D721Med (cell line): ENCODE measurements at regions not wholly inside any gene's neighbourhood (a gene's known extent, or its start where the extent isn't known, plus 50 kb on each side); places are given as distances from the start of the nearest gene placed in this dataset.
A peak's percentile ranks its signal among the peaks of the same experiment; 100 is the strongest.

Experiments
- DNase-seq: peaks from one replicate; pipeline ENCODE4 v3.0.0; 2011; ENCODE audit warnings: low spot score; ENCODE audit not compliant: insufficient read length
- FAIRE-seq: peaks from 2 replicates; lab custom pipeline; 2011; peaks lifted over from hg19 to GRCh38; lab: Jason Lieb, UNC
- TF ChIP-seq, protein P1 (sequence below): IDR thresholded peaks from 2 replicates; pipeline ENCODE4 v1.5.1; 2012; ENCODE audit warnings: mild to moderate bottlenecking, control low read depth; ENCODE audit not compliant: insufficient read depth; ENCODE audit errors: missing control alignments

- DNase-seq, result no peak
- FAIRE-seq, result no peak
- TF ChIP-seq, protein P1, sequence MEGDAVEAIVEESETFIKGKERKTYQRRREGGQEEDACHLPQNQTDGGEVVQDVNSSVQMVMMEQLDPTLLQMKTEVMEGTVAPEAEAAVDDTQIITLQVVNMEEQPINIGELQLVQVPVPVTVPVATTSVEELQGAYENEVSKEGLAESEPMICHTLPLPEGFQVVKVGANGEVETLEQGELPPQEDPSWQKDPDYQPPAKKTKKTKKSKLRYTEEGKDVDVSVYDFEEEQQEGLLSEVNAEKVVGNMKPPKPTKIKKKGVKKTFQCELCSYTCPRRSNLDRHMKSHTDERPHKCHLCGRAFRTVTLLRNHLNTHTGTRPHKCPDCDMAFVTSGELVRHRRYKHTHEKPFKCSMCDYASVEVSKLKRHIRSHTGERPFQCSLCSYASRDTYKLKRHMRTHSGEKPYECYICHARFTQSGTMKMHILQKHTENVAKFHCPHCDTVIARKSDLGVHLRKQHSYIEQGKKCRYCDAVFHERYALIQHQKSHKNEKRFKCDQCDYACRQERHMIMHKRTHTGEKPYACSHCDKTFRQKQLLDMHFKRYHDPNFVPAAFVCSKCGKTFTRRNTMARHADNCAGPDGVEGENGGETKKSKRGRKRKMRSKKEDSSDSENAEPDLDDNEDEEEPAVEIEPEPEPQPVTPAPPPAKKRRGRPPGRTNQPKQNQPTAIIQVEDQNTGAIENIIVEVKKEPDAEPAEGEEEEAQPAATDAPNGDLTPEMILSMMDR, result no peak
Observed at GRCh38 chr14:86971292-86971691, 1021.7 kb downstream of the GALC start.

DNA sequence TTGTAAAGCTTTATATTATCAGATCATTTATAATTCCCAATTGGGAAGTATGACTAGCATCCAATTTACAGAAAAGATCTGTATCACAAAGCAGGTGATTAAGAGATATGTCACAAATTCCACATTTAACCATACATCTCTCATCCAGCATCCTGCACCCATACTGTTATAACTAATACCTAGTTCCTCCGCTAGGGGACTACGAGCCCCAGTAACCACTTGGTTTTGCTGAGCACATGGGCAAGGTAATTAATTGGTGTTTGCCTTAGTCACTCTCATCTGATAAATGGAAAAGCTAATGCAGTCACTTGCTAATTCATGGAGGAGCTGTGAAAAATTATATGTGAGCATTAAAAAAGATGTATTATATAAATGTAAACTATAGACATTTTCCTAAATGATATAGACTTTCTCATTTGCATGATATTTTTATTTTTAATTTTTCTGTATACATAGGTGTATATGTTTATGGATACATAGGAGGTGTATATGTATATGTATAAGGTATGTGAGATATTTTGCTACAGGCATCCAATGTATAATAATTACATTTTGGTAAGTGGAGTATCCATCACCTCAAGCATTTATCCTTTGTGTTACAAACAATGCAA, 1031.8 kb downstream of the GALC start:
- FAIRE-seq, result no peak
- TF ChIP-seq, protein P1, result peak; percentile 29
- no peak for DNase-seq

GRCh38 chr14:86955771-86956354, 1037.1 kb downstream of the GALC start:
- no peak for DNase-seq
- no peak for FAIRE-seq
- TF ChIP-seq, protein P1, result no peak

DNA sequence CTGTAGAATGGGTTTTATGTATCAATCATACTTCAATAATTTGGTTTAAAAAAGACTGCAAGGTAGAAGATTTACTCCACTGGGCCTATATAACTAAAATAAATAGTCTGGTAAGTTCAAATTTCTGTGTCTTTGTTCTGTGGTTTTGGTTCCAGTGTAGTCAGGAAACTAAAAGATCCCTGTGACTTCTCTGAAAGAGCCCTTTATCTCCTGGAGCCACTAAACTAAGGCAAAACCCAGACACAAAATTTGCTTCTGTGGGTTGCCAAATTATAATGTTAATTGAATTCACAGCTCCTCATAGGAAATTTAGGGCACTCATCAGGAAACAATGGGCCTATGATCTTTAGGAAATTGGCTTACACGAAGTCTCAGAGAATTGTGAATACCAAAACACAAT, 1038.4 kb downstream of the GALC start:
- FAIRE-seq, result no peak

DNA sequence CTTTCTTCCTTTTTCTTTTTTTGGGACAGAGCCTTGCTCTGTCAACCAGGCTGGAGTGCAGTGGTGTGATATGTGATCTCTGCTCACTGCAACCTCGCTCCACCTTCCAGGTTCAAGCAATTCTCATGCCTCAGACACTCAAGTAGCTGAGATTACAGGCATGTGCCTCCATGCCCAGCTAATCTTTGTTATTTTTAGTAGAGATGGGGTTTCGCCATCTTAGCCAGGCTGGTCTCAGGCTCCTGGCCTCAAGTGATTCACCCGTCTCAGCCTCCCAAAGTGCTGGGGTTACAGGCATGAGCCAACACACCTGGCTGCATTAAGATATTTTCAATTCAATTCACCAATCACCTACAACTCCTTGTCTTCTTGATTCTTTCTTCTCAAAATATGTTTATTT, 1046.5 kb downstream of the GALC start:
- FAIRE-seq (no peak), DNase-seq (no peak)
- TF ChIP-seq, protein P1, result no peak

More for the DNA sequence above, 1038.4 kb downstream of the GALC start:
- no peak for DNase-seq
- TF ChIP-seq, protein P1, result no peak

DNA sequence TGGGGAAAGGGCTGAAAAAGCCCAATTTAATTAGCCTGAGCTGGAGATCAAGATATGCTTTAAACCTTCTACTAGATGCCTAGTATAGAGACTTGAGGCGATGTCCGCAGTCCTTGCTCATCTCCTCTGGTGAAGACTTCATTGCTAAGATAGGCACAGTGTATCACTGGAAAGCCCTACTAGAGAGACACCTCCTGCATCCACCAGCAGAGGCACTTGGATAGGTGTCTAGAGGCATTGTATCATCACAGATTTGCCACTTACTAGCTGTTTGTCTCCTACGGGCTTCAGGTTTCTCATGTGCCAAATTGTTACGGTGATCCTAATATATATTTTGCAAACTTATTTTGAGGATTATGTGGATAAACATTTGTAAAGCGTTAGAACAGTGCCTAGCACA, 1048.5 kb downstream of the GALC start:
- FAIRE-seq (no peak), DNase-seq (no peak)
- TF ChIP-seq, protein P1, result no peak

GRCh38 chr14:86943391-86944365, 1049.3 kb downstream of the GALC start:
- TF ChIP-seq, protein P1, result no peak
- FAIRE-seq, result no peak
- no peak for DNase-seq
